SK-N-SH treated with all-trans-retinoic acid at 6 μM for 48 hours (cell line): ENCODE measurements at regions not wholly inside any gene's neighbourhood (a gene's known extent, or its start where the extent isn't known, plus 50 kb on each side); places are given as distances from the start of the nearest gene placed in this dataset.

Experiments
- ATAC-seq: fragments of 200-7000 bp; cut with Tn5 transposase; 3 replicates; pipeline ENCODE4 v1.9.1; 2020; ENCODE audit warnings: mild to moderate bottlenecking, moderate library complexity
- ARNTL ChIP-seq: fragments of 450-650 bp; formaldehyde crosslinking; IDR thresholded peaks from 2 replicates; pipeline ENCODE4 v1.5.0; 2020; ENCODE audit warnings: low read depth, mild to moderate bottlenecking, moderate library complexity, borderline replicate concordance
- BACH2 ChIP-seq: fragments of 250-450 bp; sonication (Bioruptor Pico); IDR thresholded peaks from 2 replicates; pipeline ENCODE4 v1.9.0; 2021; ENCODE audit warnings: mild to moderate bottlenecking, borderline replicate concordance
- CSDC2 ChIP-seq: fragments of 250-450 bp; sonication (Bioruptor Pico); IDR thresholded peaks from 2 replicates; pipeline ENCODE4 v1.5.0; 2020; ENCODE audit warnings: mild to moderate bottlenecking, moderate library complexity
- ESRRG ChIP-seq: fragments of 250-450 bp; sonication (Bioruptor Pico); IDR thresholded peaks from 2 replicates; pipeline ENCODE4 v1.6.1; 2021; ENCODE audit warnings: mild to moderate bottlenecking
- GLIS3 ChIP-seq: fragments of 250-450 bp; sonication (Bioruptor Pico); IDR thresholded peaks from 2 replicates; pipeline ENCODE4 v1.5.0; 2020; ENCODE audit warnings: mild to moderate bottlenecking, moderate library complexity
- ISL1 ChIP-seq: fragments of 250-450 bp; sonication (Bioruptor Pico); IDR thresholded peaks from 2 replicates; pipeline ENCODE4 v2.1.2; 2022; ENCODE audit warnings: mild to moderate bottlenecking, moderate library complexity
- OSR1 ChIP-seq: fragments of 250-450 bp; sonication (Bioruptor Pico); IDR thresholded peaks from 2 replicates; pipeline ENCODE4 v1.8.0; 2022; ENCODE audit warnings: moderate library complexity, mild to moderate bottlenecking, inconsistent platforms
- PATZ1 ChIP-seq: fragments of 250-450 bp; sonication (Bioruptor Pico); IDR thresholded peaks from 2 replicates; pipeline ENCODE4 v1.8.0; 2020; ENCODE audit warnings: mild to moderate bottlenecking, moderate library complexity, borderline replicate concordance
- PPARA ChIP-seq: fragments of 250-450 bp; sonication (Bioruptor Pico); IDR thresholded peaks from 2 replicates; pipeline ENCODE4 v1.5.0; 2020; ENCODE audit warnings: mild to moderate bottlenecking, borderline replicate concordance
- RARB ChIP-seq: fragments of 250-450 bp; sonication (Bioruptor Pico); IDR thresholded peaks from 2 replicates; pipeline ENCODE4 v1.8.0; 2021; ENCODE audit warnings: mild to moderate bottlenecking, moderate library complexity
- SNAI2 ChIP-seq: fragments of 250-450 bp; sonication (Bioruptor Pico); IDR thresholded peaks from 2 replicates; pipeline ENCODE4 v1.5.0; 2020; ENCODE audit warnings: mild to moderate bottlenecking, moderate library complexity
- TCF4 ChIP-seq: fragments of 250-450 bp; sonication (Bioruptor Pico); IDR thresholded peaks from 2 replicates; pipeline ENCODE4 v1.8.0; 2021; ENCODE audit warnings: mild to moderate bottlenecking, moderate library complexity, borderline replicate concordance
- TOX ChIP-seq: fragments of 250-450 bp; sonication (Bioruptor Pico); IDR thresholded peaks from 2 replicates; pipeline ENCODE4 v1.8.0; 2021; ENCODE audit warnings: mild to moderate bottlenecking, moderate library complexity, borderline replicate concordance
- TSHZ2 ChIP-seq: fragments of 250-450 bp; sonication (Bioruptor Pico); IDR thresholded peaks from 2 replicates; pipeline ENCODE4 v1.5.0; 2020; ENCODE audit warnings: mild to moderate bottlenecking, moderate library complexity
- ZFP3 ChIP-seq: fragments of 250-450 bp; sonication (Bioruptor Pico); IDR thresholded peaks from 2 replicates; pipeline ENCODE4 v1.5.0; 2020; ENCODE audit warnings: mild to moderate bottlenecking, moderate library complexity
- ZFP30 ChIP-seq: fragments of 450-650 bp; formaldehyde crosslinking; IDR thresholded peaks from 2 replicates; pipeline ENCODE4 v1.5.0; 2022; ENCODE audit warnings: mild to moderate bottlenecking, moderate library complexity
- ZNF565 ChIP-seq: fragments of 450-650 bp; formaldehyde crosslinking; conservative IDR thresholded peaks from 2 replicates; pipeline ENCODE4 v1.5.0; 2020; ENCODE audit warnings: low read depth, mild to moderate bottlenecking, moderate library complexity
- ZNF70 ChIP-seq: fragments of 450-650 bp; formaldehyde crosslinking; IDR thresholded peaks from 2 replicates; pipeline ENCODE4 v1.5.0; 2020; ENCODE audit warnings: mild to moderate bottlenecking, moderate library complexity
- ZNF8 ChIP-seq: fragments of 450-650 bp; formaldehyde crosslinking; IDR thresholded peaks from 2 replicates; pipeline ENCODE4 v1.5.0; 2020; ENCODE audit warnings: mild to moderate bottlenecking, moderate library complexity
- TF ChIP-seq, protein P1 (sequence below): fragments of 250-450 bp; sonication (Bioruptor Pico); IDR thresholded peaks from 2 replicates; pipeline ENCODE4 v1.5.1; 2021; ENCODE audit warnings: mild to moderate bottlenecking, moderate library complexity
- TF ChIP-seq, protein P2 (sequence below): fragments of 250-450 bp; sonication (Bioruptor Pico); IDR thresholded peaks from 2 replicates; pipeline ENCODE4 v1.8.0; 2021; ENCODE audit warnings: low read depth, mild to moderate bottlenecking, moderate library complexity, borderline replicate concordance
- TF ChIP-seq, protein P3 (sequence below): fragments of 250-450 bp; sonication (Bioruptor Pico); IDR thresholded peaks from 2 replicates; pipeline ENCODE4 v1.5.1; 2020; ENCODE audit warnings: low read depth, mild to moderate bottlenecking, moderate library complexity

- TF ChIP-seq, protein P1, sequence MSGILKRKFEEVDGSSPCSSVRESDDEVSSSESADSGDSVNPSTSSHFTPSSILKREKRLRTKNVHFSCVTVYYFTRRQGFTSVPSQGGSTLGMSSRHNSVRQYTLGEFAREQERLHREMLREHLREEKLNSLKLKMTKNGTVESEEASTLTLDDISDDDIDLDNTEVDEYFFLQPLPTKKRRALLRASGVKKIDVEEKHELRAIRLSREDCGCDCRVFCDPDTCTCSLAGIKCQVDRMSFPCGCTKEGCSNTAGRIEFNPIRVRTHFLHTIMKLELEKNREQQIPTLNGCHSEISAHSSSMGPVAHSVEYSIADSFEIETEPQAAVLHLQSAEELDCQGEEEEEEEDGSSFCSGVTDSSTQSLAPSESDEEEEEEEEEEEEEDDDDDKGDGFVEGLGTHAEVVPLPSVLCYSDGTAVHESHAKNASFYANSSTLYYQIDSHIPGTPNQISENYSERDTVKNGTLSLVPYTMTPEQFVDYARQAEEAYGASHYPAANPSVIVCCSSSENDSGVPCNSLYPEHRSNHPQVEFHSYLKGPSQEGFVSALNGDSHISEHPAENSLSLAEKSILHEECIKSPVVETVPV (CRISPR knock-in tag), result no peak
- TF ChIP-seq TSHZ2, result no peak
- TF ChIP-seq ZNF565 (CRISPR knock-in tag), result no peak
- no peak for TF ChIP-seq ARNTL (CRISPR knock-in tag)
- no peak for TF ChIP-seq RARB (CRISPR knock-in tag)
- TF ChIP-seq TCF4 (CRISPR knock-in tag), result no peak
- no peak for TF ChIP-seq BACH2 (CRISPR knock-in tag)
- no peak for TF ChIP-seq OSR1 (CRISPR knock-in tag)
- TF ChIP-seq PPARA (CRISPR knock-in tag), result no peak
- no peak for TF ChIP-seq CSDC2 (CRISPR knock-in tag)
- TF ChIP-seq ZNF70 (CRISPR knock-in tag), result no peak
- no peak for TF ChIP-seq SNAI2 (CRISPR knock-in tag)
- no peak for TF ChIP-seq ESRRG (CRISPR knock-in tag)
- no peak for TF ChIP-seq PATZ1 (CRISPR knock-in tag)
- TF ChIP-seq TOX (CRISPR knock-in tag), result no peak
- no peak for ATAC-seq
Measured at GRCh38 chr10:78907551-78908211, 161.1 kb upstream of the ZMIZ1 start.

DNA sequence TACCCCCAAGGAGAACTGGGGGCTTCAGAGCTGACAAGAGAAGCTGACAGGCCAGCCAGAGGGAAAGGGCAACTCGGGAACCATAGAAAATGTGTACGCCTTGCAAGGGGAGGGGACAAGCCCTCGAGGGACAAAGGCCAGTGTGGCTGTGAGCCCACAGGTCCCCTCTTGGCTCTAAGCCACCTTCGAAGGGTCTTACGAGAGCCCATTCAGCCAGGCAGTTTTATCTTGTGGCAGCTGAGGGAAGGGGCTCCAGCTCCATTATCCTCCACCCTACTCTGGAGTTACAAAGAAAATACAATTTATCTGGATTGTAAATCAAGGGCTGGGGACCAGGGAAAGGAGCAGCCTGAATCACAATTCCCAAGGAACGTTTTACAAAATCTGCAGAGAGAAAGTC is 159.5 kb upstream of the ZMIZ1 start:
- no peak for ATAC-seq
- TF ChIP-seq, protein P2, sequence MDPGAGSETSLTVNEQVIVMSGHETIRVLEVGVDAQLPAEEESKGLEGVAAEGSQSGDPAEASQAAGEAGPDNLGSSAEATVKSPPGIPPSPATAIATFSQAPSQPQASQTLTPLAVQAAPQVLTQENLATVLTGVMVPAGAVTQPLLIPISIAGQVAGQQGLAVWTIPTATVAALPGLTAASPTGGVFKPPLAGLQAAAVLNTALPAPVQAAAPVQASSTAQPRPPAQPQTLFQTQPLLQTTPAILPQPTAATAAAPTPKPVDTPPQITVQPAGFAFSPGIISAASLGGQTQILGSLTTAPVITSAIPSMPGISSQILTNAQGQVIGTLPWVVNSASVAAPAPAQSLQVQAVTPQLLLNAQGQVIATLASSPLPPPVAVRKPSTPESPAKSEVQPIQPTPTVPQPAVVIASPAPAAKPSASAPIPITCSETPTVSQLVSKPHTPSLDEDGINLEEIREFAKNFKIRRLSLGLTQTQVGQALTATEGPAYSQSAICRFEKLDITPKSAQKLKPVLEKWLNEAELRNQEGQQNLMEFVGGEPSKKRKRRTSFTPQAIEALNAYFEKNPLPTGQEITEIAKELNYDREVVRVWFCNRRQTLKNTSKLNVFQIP (CRISPR knock-in tag), result no peak
- no peak for TF ChIP-seq TOX (CRISPR knock-in tag)
- TF ChIP-seq TSHZ2, result no peak

DNA sequence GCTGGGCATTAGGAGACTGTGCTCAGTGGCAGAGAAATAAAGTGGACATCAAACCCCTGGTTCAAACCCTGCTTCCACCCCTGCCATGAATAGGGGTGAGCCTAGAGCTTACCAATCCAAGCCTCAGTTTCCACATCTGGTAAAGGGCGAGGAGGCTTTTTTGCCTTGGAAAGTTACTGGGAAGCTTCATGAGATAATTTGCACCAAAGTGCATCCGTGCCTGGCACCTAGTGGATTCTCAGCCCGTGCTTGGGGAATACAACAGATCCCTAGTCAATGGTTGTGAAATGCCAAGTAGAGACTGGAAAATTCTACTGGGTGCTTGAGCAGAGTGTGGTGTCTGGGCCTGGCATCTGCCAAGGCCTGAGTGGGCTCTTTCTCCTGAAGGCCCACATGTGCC is 158.7 kb upstream of the ZMIZ1 start:
- ATAC-seq, result no peak
- TF ChIP-seq ZNF565 (CRISPR knock-in tag) (no peak), OSR1 (CRISPR knock-in tag) (no peak), SNAI2 (CRISPR knock-in tag) (no peak), ZFP30 (no peak), ZFP3 (CRISPR knock-in tag) (no peak), GLIS3 (CRISPR knock-in tag) (no peak), ZNF70 (CRISPR knock-in tag) (no peak), RARB (CRISPR knock-in tag) (no peak), BACH2 (CRISPR knock-in tag) (no peak), ZNF8 (CRISPR knock-in tag) (no peak), PPARA (CRISPR knock-in tag) (no peak), ARNTL (CRISPR knock-in tag) (no peak), ISL1 (CRISPR knock-in tag) (no peak), TSHZ2 (no peak)
- TF ChIP-seq, protein P3, sequence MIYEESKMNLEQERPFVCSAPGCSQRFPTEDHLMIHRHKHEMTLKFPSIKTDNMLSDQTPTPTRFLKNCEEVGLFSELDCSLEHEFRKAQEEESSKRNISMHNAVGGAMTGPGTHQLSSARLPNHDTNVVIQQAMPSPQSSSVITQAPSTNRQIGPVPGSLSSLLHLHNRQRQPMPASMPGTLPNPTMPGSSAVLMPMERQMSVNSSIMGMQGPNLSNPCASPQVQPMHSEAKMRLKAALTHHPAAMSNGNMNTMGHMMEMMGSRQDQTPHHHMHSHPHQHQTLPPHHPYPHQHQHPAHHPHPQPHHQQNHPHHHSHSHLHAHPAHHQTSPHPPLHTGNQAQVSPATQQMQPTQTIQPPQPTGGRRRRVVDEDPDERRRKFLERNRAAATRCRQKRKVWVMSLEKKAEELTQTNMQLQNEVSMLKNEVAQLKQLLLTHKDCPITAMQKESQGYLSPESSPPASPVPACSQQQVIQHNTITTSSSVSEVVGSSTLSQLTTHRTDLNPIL (CRISPR knock-in tag), result no peak
